Cardiac fibroblast (primary cell): ENCODE measurements at regions not wholly inside any gene's neighbourhood (a gene's known extent, or its start where the extent isn't known, plus 50 kb on each side); places are given as distances from the start of the nearest gene placed in this dataset.
A peak's percentile ranks its signal among the peaks of the same experiment; 100 is the strongest.

Experiments used
- DNase-seq, 2 donors: peaks; one replicate each; pipeline versions ENCODE4 v3.0.0 to v3.0.0-alpha.2; 2010; ENCODE audit warnings: low read depth in 2 of 2
- H3K4me3 ChIP-seq, 2 donors: replicated peaks in 1 of 2; 1 replicate in 1 of 2; 2 replicates in 1 of 2; pipeline ENCODE4 v1.5.1; 2011; ENCODE audit warnings: low read depth in 2 of 2, low read length in 2 of 2, mild to moderate bottlenecking in 2 of 2, moderate library complexity in 1 of 2
- CTCF ChIP-seq: IDR thresholded peaks from one replicate; pipeline ENCODE4 v1.5.1; 2011; ENCODE audit warnings: low read depth, mild to moderate bottlenecking, low read length, inconsistent platforms

GRCh38 chr5:167244583-167244982 is 1046.9 kb upstream of the WWC1 start:
- H3K4me3 ChIP-seq: no peak overlapping the region
- DNase-seq: peak in 1 of 2 donors; percentile 9
- no peak for TF ChIP-seq CTCF

- no peak for DNase-seq
- H3K4me3 ChIP-seq: no peak overlapping the region
- TF ChIP-seq CTCF: no peak
Measured at GRCh38 chr5:167245868-167246267, 1045.6 kb upstream of the WWC1 start.

GRCh38 chr5:167247816-167248215 is 1043.6 kb upstream of the WWC1 start:
- no peak for TF ChIP-seq CTCF
- H3K4me3 ChIP-seq: no peak overlapping the region
- no peak for DNase-seq

- no peak for TF ChIP-seq CTCF
- no peak overlapping the region for H3K4me3 ChIP-seq
- no peak for DNase-seq
Measured at GRCh38 chr5:167248257-167248656, 1043.2 kb upstream of the WWC1 start.

- no peak overlapping the region for H3K4me3 ChIP-seq
- no peak for TF ChIP-seq CTCF
- DNase-seq: no peak
Measured at GRCh38 chr5:167250996-167251395, 1040.4 kb upstream of the WWC1 start.

- H3K4me3 ChIP-seq: no peak overlapping the region
- TF ChIP-seq CTCF: no peak
- no peak for DNase-seq
Measured at GRCh38 chr5:167254132-167254531, 1037.3 kb upstream of the WWC1 start.

GRCh38 chr5:167255926-167256325 is 1035.5 kb upstream of the WWC1 start:
- no peak for TF ChIP-seq CTCF

More at GRCh38 chr5:167255926-167256325, 1035.5 kb upstream of the WWC1 start:
- no peak for DNase-seq
- H3K4me3 ChIP-seq: no peak overlapping the region
